ENCODE measurements at regions not wholly inside any gene's neighbourhood (a gene's known extent, or its start where the extent isn't known, plus 50 kb on each side); places are given as distances from the start of the nearest gene placed in this dataset.

DNA sequence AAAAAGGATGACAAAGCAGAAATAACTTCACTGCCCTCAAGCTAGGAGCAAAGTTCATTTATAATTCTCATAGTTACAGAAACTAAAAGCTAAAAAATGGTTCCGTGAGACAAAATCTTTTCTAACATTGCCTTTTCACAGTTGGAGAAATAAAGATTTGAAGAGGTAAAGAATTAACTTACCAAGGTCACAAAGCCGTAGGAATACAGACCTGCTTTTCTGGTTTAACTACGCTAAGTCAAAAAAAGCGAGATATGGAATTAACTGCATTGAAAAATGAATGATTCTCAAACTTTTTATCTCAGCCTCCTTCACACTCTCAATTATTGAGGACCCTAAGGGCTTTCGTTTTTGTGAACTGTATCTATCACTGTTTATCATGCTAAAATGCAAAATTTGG, 95.3 kb downstream of the SLC17A6 start:
- no peak for DNase-seq

DNA sequence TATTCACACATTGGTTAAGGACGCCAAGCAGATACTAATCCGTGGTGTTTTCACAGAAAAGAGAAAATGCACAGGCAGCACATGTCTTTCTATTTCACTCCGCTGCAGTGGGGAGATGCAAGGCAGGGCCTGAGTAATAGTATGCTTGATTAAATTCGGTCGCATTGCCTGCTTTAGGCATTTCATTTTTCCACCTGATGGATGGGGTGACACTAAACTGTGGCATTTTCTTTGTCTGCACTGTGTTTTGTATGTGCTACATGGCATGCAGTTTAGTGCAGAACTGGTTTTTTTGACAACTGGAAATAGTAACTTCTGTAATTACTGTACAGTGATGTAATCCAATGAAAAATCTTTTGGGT, 94.9 kb downstream of the SLC17A6 start:
- DNase-seq, result no peak

GRCh38 chr11:22432291-22433093, 94.3 kb downstream of the SLC17A6 start:
- no peak for DNase-seq

GRCh38 chr11:22431106-22431505, 92.9 kb downstream of the SLC17A6 start:
- no peak for DNase-seq

GRCh38 chr11:22430639-22431038, 92.5 kb downstream of the SLC17A6 start:
- no peak for DNase-seq

DNA sequence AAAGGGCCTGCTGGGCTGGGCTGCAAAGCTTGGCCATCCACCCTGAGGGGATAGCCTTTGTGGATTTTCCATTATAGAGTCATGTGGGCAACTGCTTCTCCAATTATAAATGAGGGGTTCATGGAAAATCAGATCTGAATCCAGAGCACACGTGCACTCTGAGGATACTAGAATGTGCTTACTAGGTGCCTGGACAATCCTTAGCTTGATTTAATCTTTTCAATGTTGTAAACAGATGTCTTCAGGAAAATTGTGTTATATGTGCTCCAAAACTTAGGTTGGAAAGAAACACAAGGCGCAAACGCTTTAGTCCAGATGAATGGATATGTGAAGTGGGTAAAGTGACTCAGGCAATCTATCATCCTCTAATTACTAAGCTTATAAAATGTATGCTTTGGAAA, 92.0 kb downstream of the SLC17A6 start:
- no peak for DNase-seq
